Suppressor macrophage treated with lipopolysaccharide for 4 hours (primary cell): ENCODE measurements at regions not wholly inside any gene's neighbourhood (a gene's known extent, or its start where the extent isn't known, plus 50 kb on each side); places are given as distances from the start of the nearest gene placed in this dataset.

Experiments used
- DNase-seq: peaks from one replicate; pipeline ENCODE4 v3.0.0-alpha.2; 2020

- DNase-seq: peak; percentile 19
These were observed 69.6 kb upstream of the CREB1 start for GRCh38 chr2:207459990-207460757.

- no peak for DNase-seq
These were observed 66.3 kb upstream of the CREB1 start for GRCh38 chr2:207463433-207463832.

GRCh38 chr2:207464007-207464406 is 65.8 kb upstream of the CREB1 start:
- no peak for DNase-seq

- DNase-seq: no peak
These were observed 63.9 kb upstream of the CREB1 start for GRCh38 chr2:207465894-207466293.

GRCh38 chr2:207467716-207468347 is 61.9 kb upstream of the CREB1 start:
- DNase-seq: peak; percentile 42

- no peak for DNase-seq
These were observed 61.3 kb upstream of the CREB1 start for GRCh38 chr2:207468488-207468887.

- DNase-seq: no peak
These were observed 60.3 kb upstream of the CREB1 start for GRCh38 chr2:207469451-207469850.

GRCh38 chr2:207469943-207470729 is 59.6 kb upstream of the CREB1 start:
- DNase-seq: no peak

- DNase-seq: no peak
These were observed 58.5 kb upstream of the CREB1 start for GRCh38 chr2:207471261-207471660.

- no peak for DNase-seq
These were observed 57.3 kb upstream of the CREB1 start for GRCh38 chr2:207472343-207473048.

GRCh38 chr2:207473049-207473930 is 56.5 kb upstream of the CREB1 start:
- DNase-seq: peak; percentile 67

- no peak for DNase-seq
These were observed 55.9 kb upstream of the CREB1 start for GRCh38 chr2:207473931-207474235.

GRCh38 chr2:207474863-207475485 is 54.8 kb upstream of the CREB1 start:
- DNase-seq: peak; percentile 80

- DNase-seq: no peak
These were observed 54.2 kb upstream of the CREB1 start for GRCh38 chr2:207475546-207475945.

- DNase-seq: no peak
These were observed 51.9 kb upstream of the CREB1 start for GRCh38 chr2:207477896-207478295.

GRCh38 chr2:207478572-207478971 is 51.2 kb upstream of the CREB1 start:
- DNase-seq: peak; percentile 62

GRCh38 chr2:207479198-207479785 is 50.5 kb upstream of the CREB1 start:
- DNase-seq: no peak
